Endothelial cell of umbilical vein (primary cell): ENCODE measurements at regions not wholly inside any gene's neighbourhood (a gene's known extent, or its start where the extent isn't known, plus 50 kb on each side); places are given as distances from the start of the nearest gene placed in this dataset.

Source experiments
- BruUV-seq: library from RNA; stranded (reverse); fragments of 400-500 nt; replicated peaks from 2 replicates; lab custom pipeline; 2021; lab: Mats Ljungman, UMichigan
- CTCF ChIA-PET: fragments of 300-600, 350-600 bp; sonication (Branson Sonifier 250); formaldehyde crosslinking; loops from one replicate; lab custom pipeline; 2021; ENCODE audit warnings: antibody characterized with exemption, inconsistent platforms; lab: Charles Lee
- POLR2A ChIA-PET: fragments of 300-600, 350-600 bp; sonication (Branson Sonifier 250); formaldehyde crosslinking; loops from one replicate; lab custom pipeline; 2021; ENCODE audit warnings: antibody characterized with exemption, inconsistent platforms; lab: Charles Lee
- DNase-seq: peaks from one replicate; pipeline ENCODE4 v3.0.0-alpha.2; 2011; ENCODE audit warnings: low read depth, low spot score
- FAIRE-seq: peaks from 2 replicates; lab custom pipeline; 2011; peaks lifted over from hg19 to GRCh38; lab: Jason Lieb, UNC
- H2AFZ ChIP-seq: 2 replicates; pipeline ENCODE4 v1.6.0; 2012; ENCODE audit warnings: low read depth, low read length, control low read depth, inconsistent platforms
- H3K27ac ChIP-seq: 2 replicates; pipeline ENCODE4 v1.5.1; 2011; ENCODE audit warnings: low read depth, mild to moderate bottlenecking, control low read depth, low read length, moderate library complexity; ENCODE audit not compliant: insufficient read depth
- H3K27me3 ChIP-seq, 2 experiments: 2 replicates each; pipeline versions ENCODE4 v1.6.0 to v1.6.1; 2011; ENCODE audit warnings: low read length in 2 of 2, mixed read lengths in 1 of 2; ENCODE audit not compliant: control insufficient read depth in 2 of 2, insufficient read depth in 2 of 2
- H3K36me3 ChIP-seq, 2 experiments: 2 replicates in 1 of 2; 3 replicates in 1 of 2; pipeline ENCODE4 v1.5.1; 2011; ENCODE audit warnings: low read length in 2 of 2, mild to moderate bottlenecking in 1 of 2, moderate library complexity in 1 of 2; ENCODE audit not compliant: control insufficient read depth in 2 of 2, insufficient read depth in 2 of 2; ENCODE audit errors: extremely low read depth in 1 of 2
- H3K4me1 ChIP-seq: 3 replicates; pipeline ENCODE4 v1.5.1; 2011; ENCODE audit warnings: mild to moderate bottlenecking, low read length; ENCODE audit not compliant: control insufficient read depth, insufficient read depth; ENCODE audit errors: extremely low read depth
- H3K4me2 ChIP-seq: 2 replicates; pipeline ENCODE4 v1.6.1; 2011; ENCODE audit warnings: low read length, control low read depth, mixed read lengths; ENCODE audit not compliant: insufficient read depth
- H3K4me3 ChIP-seq, 3 experiments: fragments of 200-600 bp in 1 of 3; sonication (generic), shearing (Covaris generic) in 1 of 3; replicated peaks in 1 of 3; 2 replicates each; pipeline ENCODE4 v1.5.1; 2011 to 2016; ENCODE audit warnings: control low read depth in 3 of 3, low read length in 3 of 3, mild to moderate bottlenecking in 2 of 3, inconsistent platforms in 1 of 3, low read depth in 1 of 3, moderate library complexity in 1 of 3; ENCODE audit not compliant: insufficient read depth in 1 of 3
- H3K79me2 ChIP-seq: 2 replicates; pipeline ENCODE4 v1.6.0; 2012; ENCODE audit warnings: low read length, inconsistent platforms; ENCODE audit not compliant: control insufficient read depth, insufficient read depth
- H3K9ac ChIP-seq: replicated peaks from 2 replicates; pipeline ENCODE3; 2011; ENCODE audit warnings: low read length, control low read depth; ENCODE audit not compliant: insufficient read depth; ENCODE audit errors: extremely low read depth
- H3K9me1 ChIP-seq: replicated peaks from 3 replicates; pipeline ENCODE4 v1.6.0; 2011; ENCODE audit warnings: mild to moderate bottlenecking, low read length; ENCODE audit not compliant: control insufficient read depth, insufficient read depth; ENCODE audit errors: extremely low read depth
- H3K9me3 ChIP-seq: replicated peaks from 2 replicates; pipeline ENCODE4 v1.5.1; 2012; ENCODE audit warnings: low read length, inconsistent platforms; ENCODE audit not compliant: control insufficient read depth, insufficient read depth
- H4K20me1 ChIP-seq: replicated peaks from 2 replicates; pipeline ENCODE3; 2011; ENCODE audit warnings: mild to moderate bottlenecking, low read length; ENCODE audit not compliant: control insufficient read depth, insufficient read depth; ENCODE audit errors: extremely low read depth
- CTCF ChIP-seq, 2 donors: IDR thresholded peaks; 1 replicate in 1 of 2; 2 replicates in 1 of 2; pipeline ENCODE4 v1.5.1; 2011; ENCODE audit warnings: low read length in 2 of 2, mild to moderate bottlenecking in 2 of 2, moderate library complexity in 2 of 2, control low read depth in 1 of 2, inconsistent platforms in 1 of 2, low read depth in 1 of 2; ENCODE audit not compliant: insufficient read depth in 1 of 2; ENCODE audit errors: extremely low read depth in 1 of 2
- EZH2 ChIP-seq: IDR thresholded peaks from 2 replicates; pipeline ENCODE4 v1.6.1; 2012; ENCODE audit warnings: borderline replicate concordance, low read depth, mild to moderate bottlenecking, moderate library complexity, low read length, inconsistent platforms; ENCODE audit not compliant: severe bottlenecking
- GATA2 ChIP-seq: IDR thresholded peaks from 2 replicates; pipeline ENCODE4 v1.7.0; 2011; ENCODE audit warnings: low read depth, mild to moderate bottlenecking, moderate library complexity, mixed read lengths, low read length; ENCODE audit not compliant: insufficient read length, insufficient read depth
- JUN ChIP-seq: IDR thresholded peaks from 2 replicates; pipeline ENCODE4 v1.6.1; 2011; ENCODE audit warnings: borderline replicate concordance, low read depth; ENCODE audit not compliant: insufficient read length, insufficient read depth
- MAX ChIP-seq: IDR thresholded peaks from 2 replicates; pipeline ENCODE4 v1.6.1; 2011; ENCODE audit not compliant: insufficient read depth, insufficient read length
- MYC ChIP-seq: IDR thresholded peaks from one replicate; pipeline ENCODE4 v1.6.1; 2011; ENCODE audit warnings: mild to moderate bottlenecking, low read depth, low read length
- POLR2A ChIP-seq: IDR thresholded peaks from 2 replicates; pipeline ENCODE4 v1.6.1; 2012; ENCODE audit warnings: low read depth, mild to moderate bottlenecking, control low read depth, low read length
- POLR2AphosphoS5 ChIP-seq: IDR thresholded peaks from 2 replicates; pipeline ENCODE4 v1.6.1; 2012; ENCODE audit warnings: low read depth, mild to moderate bottlenecking, control low read depth, low read length, moderate library complexity; ENCODE audit not compliant: insufficient read depth
- dilution Hi-C: fragments of 300-500 bp; cut with MboI; formaldehyde crosslinking; loops from one replicate; pipeline ENCODE4 v1.15.0; 2019; ENCODE audit warnings: low sequenced_read_pairs; ENCODE audit not compliant: extremely low pct_ligation_motif_present
- intact Hi-C: fragments of 100-400 bp; cut with micrococcal nuclease; formaldehyde crosslinking; loops from one replicate; pipeline ENCODE4 v1.10.0; 2022

GRCh38 chr1:217164403-217164802 lies 441.2 kb upstream of the ESRRG start:
- BruUV-seq: no TSS peak
- no peak for FAIRE-seq
- Histone ChIP-seq H3K4me1 (no peaks in the 10 kb centered on the region), H3K4me2 (no peak overlapping the region), H3K9me3 (peaks cover 2% of the 10 kb centered on the region), H3K27me3 (no peaks in the 10 kb centered on the region), H3K79me2 (no peaks in the 10 kb centered on the region), H3K36me3 (no peaks in the 10 kb centered on the region), H3K9ac (no peak overlapping the region), H3K27ac (no peak overlapping the region), H4K20me1 (no peaks in the 10 kb centered on the region), H3K9me1 (no peaks in the 10 kb centered on the region), H2AFZ (no peak overlapping the region), H3K4me3 (no peak overlapping the region)
- ChIA-PET CTCF (no interaction called here), POLR2A (no interaction called here)
- no peak for DNase-seq
- TF ChIP-seq GATA2: no peak
- TF ChIP-seq CTCF (IDR thresholded peaks at IDR 0.05; ENCODE audit: extremely low read depth in 1 of 2, insufficient read depth in 1 of 2, low read depth in 1 of 2, low read length in 2 of 2): no peak
- TF ChIP-seq EZH2: no peak
- dilution Hi-C loops: no loop called here
- intact Hi-C loops: no loop called here

GRCh38 chr1:217153361-217153760 lies 430.1 kb upstream of the ESRRG start:
- no peaks in the 10 kb centered on the region for H3K4me1 ChIP-seq
- no peaks in the 10 kb centered on the region for H3K9me1 ChIP-seq
- intact Hi-C loops (no loop called here), dilution Hi-C loops (no loop called here)
- ChIA-PET CTCF (no interaction called here), POLR2A (no interaction called here)
- DNase-seq: no peak
- no peak overlapping the region for H3K27ac ChIP-seq
- no peaks in the 10 kb centered on the region for H3K27me3 ChIP-seq
- H3K36me3 ChIP-seq: no peaks in the 10 kb centered on the region
- H2AFZ ChIP-seq: no peak overlapping the region
- no peaks in the 10 kb centered on the region for H4K20me1 ChIP-seq
- no peaks in the 10 kb centered on the region for H3K79me2 ChIP-seq
- no TSS peak for BruUV-seq
- TF ChIP-seq GATA2 (no peak), POLR2AphosphoS5 (no peak), CTCF (IDR thresholded peaks at IDR 0.05; ENCODE audit: extremely low read depth in 1 of 2, insufficient read depth in 1 of 2, low read depth in 1 of 2, low read length in 2 of 2) (no peak), POLR2A (no peak), JUN (no peak), MYC (no peak), MAX (no peak)
- no peak for FAIRE-seq
- no peak overlapping the region for H3K4me3 ChIP-seq
- H3K9ac ChIP-seq: no peak overlapping the region
- H3K4me2 ChIP-seq: no peak overlapping the region
- no peaks in the 10 kb centered on the region for H3K9me3 ChIP-seq
